ENCODE measurements at regions not wholly inside any gene's neighbourhood (a gene's known extent, or its start where the extent isn't known, plus 50 kb on each side); places are given as distances from the start of the nearest gene placed in this dataset.

DNA sequence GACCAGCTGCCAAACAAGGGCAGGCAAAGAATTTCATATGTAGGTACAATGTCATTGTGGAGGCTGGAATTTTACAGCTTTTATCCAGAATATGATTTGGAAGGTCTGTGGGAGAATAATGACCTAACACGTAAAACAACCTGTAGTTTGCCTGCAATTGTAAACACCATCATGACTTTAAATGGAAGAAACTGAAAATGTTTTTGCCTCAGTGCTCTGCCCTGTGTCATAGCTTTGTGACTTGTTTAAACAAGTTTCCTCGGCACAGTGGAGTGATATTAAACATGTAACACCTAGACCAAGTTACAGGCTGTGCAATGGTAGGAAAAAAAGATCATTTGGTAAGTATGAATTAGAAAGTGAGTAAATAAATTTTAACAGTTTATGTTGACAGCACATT lies 171.6 kb upstream of the MBNL1 start:
- H3K4me3 ChIP-seq (ENCODE audit: low read depth in 1 of 2, low read length in 1 of 2): no peak overlapping the region
- TF ChIP-seq, protein P1, sequence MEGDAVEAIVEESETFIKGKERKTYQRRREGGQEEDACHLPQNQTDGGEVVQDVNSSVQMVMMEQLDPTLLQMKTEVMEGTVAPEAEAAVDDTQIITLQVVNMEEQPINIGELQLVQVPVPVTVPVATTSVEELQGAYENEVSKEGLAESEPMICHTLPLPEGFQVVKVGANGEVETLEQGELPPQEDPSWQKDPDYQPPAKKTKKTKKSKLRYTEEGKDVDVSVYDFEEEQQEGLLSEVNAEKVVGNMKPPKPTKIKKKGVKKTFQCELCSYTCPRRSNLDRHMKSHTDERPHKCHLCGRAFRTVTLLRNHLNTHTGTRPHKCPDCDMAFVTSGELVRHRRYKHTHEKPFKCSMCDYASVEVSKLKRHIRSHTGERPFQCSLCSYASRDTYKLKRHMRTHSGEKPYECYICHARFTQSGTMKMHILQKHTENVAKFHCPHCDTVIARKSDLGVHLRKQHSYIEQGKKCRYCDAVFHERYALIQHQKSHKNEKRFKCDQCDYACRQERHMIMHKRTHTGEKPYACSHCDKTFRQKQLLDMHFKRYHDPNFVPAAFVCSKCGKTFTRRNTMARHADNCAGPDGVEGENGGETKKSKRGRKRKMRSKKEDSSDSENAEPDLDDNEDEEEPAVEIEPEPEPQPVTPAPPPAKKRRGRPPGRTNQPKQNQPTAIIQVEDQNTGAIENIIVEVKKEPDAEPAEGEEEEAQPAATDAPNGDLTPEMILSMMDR (IDR thresholded peaks at IDR 0.05): no peak
- H3K27me3 ChIP-seq: no peaks in the 10 kb centered on the region

DNA sequence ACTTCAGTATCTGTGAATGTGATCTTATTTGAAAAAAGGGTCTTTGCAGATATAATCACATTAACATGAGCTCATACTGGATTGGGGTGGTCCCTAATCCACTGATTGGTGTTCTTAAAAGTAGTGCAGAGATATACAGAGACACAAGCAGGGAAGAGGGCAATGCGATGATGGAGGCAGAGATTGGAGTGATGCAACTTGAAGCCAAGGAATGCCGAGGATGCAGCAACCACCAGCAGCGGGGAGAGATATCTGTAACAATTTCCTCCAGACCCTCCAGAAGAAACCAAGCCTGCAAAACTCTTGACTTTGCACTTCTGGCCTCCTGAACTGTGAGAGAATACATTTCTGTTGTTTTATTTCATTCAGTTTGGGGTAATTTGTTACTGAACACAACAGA lies 171.0 kb upstream of the MBNL1 start:
- Histone ChIP-seq H3K4me3 (ENCODE audit: low read depth in 1 of 2, low read length in 1 of 2) (no peak overlapping the region), H3K27ac (no peak overlapping the region), H3K27me3 (no peaks in the 10 kb centered on the region), H3K36me3 (no peaks in the 10 kb centered on the region), H3K9me3 (no peaks in the 10 kb centered on the region), H3K4me1 (ENCODE audit: control insufficient read depth in 1 of 2, insufficient read depth in 1 of 2, low read depth in 1 of 2, low read length in 1 of 2) (peaks cover 26 to 41% of the 10 kb centered on the region in 2 experiments)
- TF ChIP-seq, protein P1 (IDR thresholded peaks at IDR 0.05): no peak

More for the DNA sequence above, 171.6 kb upstream of the MBNL1 start:
- Histone ChIP-seq H3K27ac (peak overlapping the region; percentile 63), H3K36me3 (no peaks in the 10 kb centered on the region), H3K4me1 (ENCODE audit: control insufficient read depth in 1 of 2, insufficient read depth in 1 of 2, low read depth in 1 of 2, low read length in 1 of 2) (peaks cover 26 to 41% of the 10 kb centered on the region in 2 experiments), H3K9me3 (no peaks in the 10 kb centered on the region)

GRCh38 chr3:152100491-152101132 lies 168.1 kb upstream of the MBNL1 start:
- no peak overlapping the region for H3K4me3 ChIP-seq (ENCODE audit: low read depth in 1 of 2, low read length in 1 of 2)
- no peaks in the 10 kb centered on the region for H3K36me3 ChIP-seq
- peaks cover 44 to 57% of the 10 kb centered on the region in 2 experiments for H3K4me1 ChIP-seq (ENCODE audit: control insufficient read depth in 1 of 2, insufficient read depth in 1 of 2, low read depth in 1 of 2, low read length in 1 of 2)
- no peaks in the 10 kb centered on the region for H3K9me3 ChIP-seq
- peak overlapping the region; percentile 46 for H3K27ac ChIP-seq
- TF ChIP-seq, protein P1 (IDR thresholded peaks at IDR 0.05): no peak
- no peaks in the 10 kb centered on the region for H3K27me3 ChIP-seq

GRCh38 chr3:152102410-152102809 lies 166.3 kb upstream of the MBNL1 start:
- no peak overlapping the region for H3K4me3 ChIP-seq (ENCODE audit: low read depth in 1 of 2, low read length in 1 of 2)
- H3K27me3 ChIP-seq: no peaks in the 10 kb centered on the region
- no peaks in the 10 kb centered on the region for H3K9me3 ChIP-seq
- no peak overlapping the region for H3K27ac ChIP-seq
- TF ChIP-seq, protein P1 (IDR thresholded peaks at IDR 0.05): no peak
- H3K4me1 ChIP-seq (ENCODE audit: control insufficient read depth in 1 of 2, insufficient read depth in 1 of 2, low read depth in 1 of 2, low read length in 1 of 2): peaks cover 30 to 39% of the 10 kb centered on the region in 2 experiments
- H3K36me3 ChIP-seq: no peaks in the 10 kb centered on the region

GRCh38 chr3:152103257-152103656 lies 165.5 kb upstream of the MBNL1 start:
- TF ChIP-seq, protein P1 (IDR thresholded peaks at IDR 0.05): no peak
- Histone ChIP-seq H3K4me3 (ENCODE audit: low read depth in 1 of 2, low read length in 1 of 2) (no peak overlapping the region), H3K36me3 (no peaks in the 10 kb centered on the region)

More at GRCh38 chr3:152103257-152103656, 165.5 kb upstream of the MBNL1 start:
- peaks cover 30% of the 10 kb centered on the region in 2 experiments for H3K4me1 ChIP-seq (ENCODE audit: control insufficient read depth in 1 of 2, insufficient read depth in 1 of 2, low read depth in 1 of 2, low read length in 1 of 2)
- no peaks in the 10 kb centered on the region for H3K9me3 ChIP-seq
- no peaks in the 10 kb centered on the region for H3K27me3 ChIP-seq
- no peak overlapping the region for H3K27ac ChIP-seq

Measured in neutrophil (primary cell).